ENCODE measurements at regions not wholly inside any gene's neighbourhood (a gene's known extent, or its start where the extent isn't known, plus 50 kb on each side); places are given as distances from the start of the nearest gene placed in this dataset.

DNA sequence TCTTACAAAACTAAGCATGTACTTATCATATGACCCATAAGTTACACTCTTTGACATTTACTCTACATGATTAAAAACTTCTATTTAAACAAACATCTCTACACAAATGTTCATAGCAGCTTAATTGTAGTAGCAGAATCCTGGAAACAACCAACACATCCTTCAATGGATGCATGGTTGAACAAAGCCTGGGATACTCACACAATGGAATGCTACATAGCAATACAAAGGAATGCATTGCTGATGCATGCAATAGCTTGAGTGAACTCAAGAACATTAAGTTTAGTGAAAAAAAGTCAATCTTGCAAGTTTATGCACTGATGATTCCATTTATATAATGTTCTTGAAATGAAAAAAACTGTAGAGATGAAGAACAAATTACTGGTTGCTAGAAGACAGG is 686.9 kb downstream of the LRRIQ3 start:
- Histone ChIP-seq H3K27me3 (no peaks in the 10 kb centered on the region), H3K36me3 (no peaks in the 10 kb centered on the region), H3K27ac (no peak overlapping the region), H3K4me3 (no peak overlapping the region), H3K4me1 (ENCODE audit: insufficient read depth) (no peaks in the 10 kb centered on the region), H3K9me3 (no peaks in the 10 kb centered on the region)
- no peak for TF ChIP-seq CTCF (IDR thresholded peaks at IDR 0.05)
- intact Hi-C loops (cut with DNase I): no loop called here
- no peak for DNase-seq

DNA sequence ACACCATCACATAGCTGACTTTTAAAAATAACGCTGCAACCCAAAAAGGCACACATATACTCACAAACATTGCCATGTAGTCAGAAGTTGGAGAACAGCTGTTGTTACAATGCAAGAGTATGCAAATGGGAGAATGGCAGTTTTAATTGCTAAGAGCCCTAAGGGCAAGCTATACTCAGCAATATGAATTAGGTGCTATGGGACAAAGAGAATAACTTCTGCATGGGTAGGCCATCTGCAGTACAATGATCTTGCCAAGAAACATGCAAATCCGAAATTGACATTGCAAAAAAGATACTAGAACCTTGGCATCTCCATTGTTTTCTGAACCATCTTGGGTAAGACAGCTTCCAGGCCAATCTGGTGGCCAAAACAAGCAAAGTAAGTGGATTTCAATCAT is 697.8 kb downstream of the LRRIQ3 start:
- Histone ChIP-seq H3K27me3 (no peaks in the 10 kb centered on the region), H3K4me3 (no peak overlapping the region), H3K4me1 (ENCODE audit: insufficient read depth) (no peaks in the 10 kb centered on the region), H3K27ac (no peak overlapping the region), H3K9me3 (no peaks in the 10 kb centered on the region), H3K36me3 (no peaks in the 10 kb centered on the region)
- DNase-seq: no peak
- WGBS, 3 donors: 22 to 43% (median 24%) methylated on average over 2 of the region's 2 CpGs
- TF ChIP-seq CTCF (IDR thresholded peaks at IDR 0.05) (no peak), POLR2A (IDR thresholded peaks at IDR 0.05) (no peak), EP300 (IDR thresholded peaks at IDR 0.05) (no peak)
- intact Hi-C loops (cut with DNase I): no loop called here

DNA sequence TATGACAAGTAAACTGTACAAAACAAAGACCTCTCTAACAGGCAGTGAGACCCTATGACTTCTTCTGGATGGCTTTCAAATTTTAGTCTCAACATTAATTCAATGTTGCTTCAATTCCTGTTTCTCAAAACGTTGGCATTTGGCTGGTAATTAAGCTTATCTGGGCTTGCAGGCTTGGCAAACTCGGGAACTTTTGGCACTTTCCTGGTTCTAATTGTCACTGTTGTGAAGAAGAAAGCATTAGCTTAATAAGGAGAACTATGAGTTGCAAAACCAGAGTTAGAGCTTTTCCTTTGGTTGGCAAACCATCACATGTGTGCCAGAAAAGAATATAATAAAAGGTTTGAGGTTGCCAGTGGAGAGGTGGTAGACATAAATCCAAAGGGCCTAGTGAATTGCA is 698.3 kb downstream of the LRRIQ3 start:
- H3K27ac ChIP-seq: no peak overlapping the region
- no peaks in the 10 kb centered on the region for H3K4me1 ChIP-seq (ENCODE audit: insufficient read depth)
- no peak for DNase-seq
- no peaks in the 10 kb centered on the region for H3K27me3 ChIP-seq
- WGBS, 3 donors: 30 to 50% (median 37%) methylated on average over 2 of the region's 2 CpGs
- no peak overlapping the region for H3K4me3 ChIP-seq
- no peak for TF ChIP-seq CTCF (IDR thresholded peaks at IDR 0.05)
- no peak for TF ChIP-seq EP300 (IDR thresholded peaks at IDR 0.05)
- no peak for TF ChIP-seq POLR2A (IDR thresholded peaks at IDR 0.05)
- intact Hi-C loops (cut with DNase I): no loop called here
- no peaks in the 10 kb centered on the region for H3K36me3 ChIP-seq
- H3K9me3 ChIP-seq: no peaks in the 10 kb centered on the region

DNA sequence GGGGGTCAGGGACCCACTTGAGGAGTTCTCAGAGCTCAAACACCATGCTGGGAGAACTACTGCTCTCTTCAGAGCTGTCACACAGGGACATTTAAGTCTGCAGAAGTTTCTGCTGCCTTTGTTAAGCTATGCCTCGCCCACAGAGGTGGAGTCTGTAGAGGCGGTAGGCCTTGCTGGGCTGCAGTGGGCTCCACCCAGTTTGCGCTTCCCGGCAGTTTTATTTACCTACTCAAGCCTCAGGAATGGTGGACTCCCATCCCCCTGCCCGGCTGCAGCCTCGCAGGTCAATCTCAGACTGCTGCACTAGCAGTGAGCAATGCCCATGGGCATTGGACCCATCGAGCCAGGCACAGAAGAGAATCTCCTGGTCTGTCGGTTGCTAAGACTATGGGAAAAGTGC is 706.4 kb downstream of the LRRIQ3 start:
- no peak overlapping the region for H3K4me3 ChIP-seq
- 89 to 94% (median 90%) methylated on average over 8 of the region's 8 CpGs for WGBS, 3 donors
- H3K27me3 ChIP-seq: no peaks in the 10 kb centered on the region
- no peaks in the 10 kb centered on the region for H3K4me1 ChIP-seq (ENCODE audit: insufficient read depth)
- DNase-seq: no peak
- TF ChIP-seq CTCF (IDR thresholded peaks at IDR 0.05): no peak
- no peak for TF ChIP-seq POLR2A (IDR thresholded peaks at IDR 0.05)
- no peak for TF ChIP-seq EP300 (IDR thresholded peaks at IDR 0.05)
- H3K27ac ChIP-seq: no peak overlapping the region
- no peaks in the 10 kb centered on the region for H3K36me3 ChIP-seq
- intact Hi-C loops (cut with DNase I): no loop called here
- no peaks in the 10 kb centered on the region for H3K9me3 ChIP-seq

- H3K4me1 ChIP-seq (ENCODE audit: insufficient read depth): no peaks in the 10 kb centered on the region
- DNase-seq: no peak
- 53 to 62% (median 56%) methylated on average over 3 of the region's 3 CpGs for WGBS, 3 donors
- H3K27ac ChIP-seq: no peak overlapping the region
- no peak overlapping the region for H3K4me3 ChIP-seq
- no peaks in the 10 kb centered on the region for H3K9me3 ChIP-seq
- no peak for TF ChIP-seq EP300 (IDR thresholded peaks at IDR 0.05)
- TF ChIP-seq POLR2A (IDR thresholded peaks at IDR 0.05): no peak
- no peak for TF ChIP-seq CTCF (IDR thresholded peaks at IDR 0.05)
- no peaks in the 10 kb centered on the region for H3K27me3 ChIP-seq
- H3K36me3 ChIP-seq: no peaks in the 10 kb centered on the region
- intact Hi-C loops (cut with DNase I): no loop called here
Measured at GRCh38 chr1:73475316-73475870, 722.6 kb downstream of the LRRIQ3 start.

All from ovary (tissue), 7 donors.